HG02588 (cell line): ENCODE measurements at regions not wholly inside any gene's neighbourhood (a gene's known extent, or its start where the extent isn't known, plus 50 kb on each side); places are given as distances from the start of the nearest gene placed in this dataset.
"Not testable (repeated sequence)": the region's sequence is repeated elsewhere in the genome, so short reads cannot be mapped to it uniquely, and the experiment has no call there.

ENCODE experiments used
- ATAC-seq: cut with Tn5 transposase; IDR thresholded peaks from one replicate; pipeline ENCODE4 v1.9.1; 2021; ENCODE audit warnings: mild to moderate bottlenecking, moderate library complexity; ENCODE audit not compliant: unreplicated experiment

DNA sequence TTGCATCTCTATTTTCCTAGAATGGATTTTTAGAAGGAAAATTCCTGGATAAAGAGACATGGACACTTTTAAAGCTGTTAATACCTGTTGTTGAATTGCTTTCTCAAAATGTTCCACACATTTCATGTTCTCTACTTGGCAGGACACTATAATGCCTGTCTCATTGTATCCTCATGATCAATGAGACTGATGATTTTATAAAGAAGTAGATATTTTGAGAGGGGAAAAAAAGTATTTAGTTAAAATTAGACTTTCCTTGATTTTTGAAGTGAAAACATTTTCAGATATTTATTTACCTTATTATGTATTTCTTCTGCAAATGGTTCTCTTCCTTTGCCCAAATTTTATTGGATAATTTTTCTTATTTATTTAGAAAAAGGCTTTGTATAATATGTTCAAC lies 242.5 kb downstream of the MYCN start:
- ATAC-seq, result no peak

GRCh38 chr2:16182311-16182815 lies 242.0 kb downstream of the MYCN start:
- not testable (repeated sequence) for ATAC-seq

DNA sequence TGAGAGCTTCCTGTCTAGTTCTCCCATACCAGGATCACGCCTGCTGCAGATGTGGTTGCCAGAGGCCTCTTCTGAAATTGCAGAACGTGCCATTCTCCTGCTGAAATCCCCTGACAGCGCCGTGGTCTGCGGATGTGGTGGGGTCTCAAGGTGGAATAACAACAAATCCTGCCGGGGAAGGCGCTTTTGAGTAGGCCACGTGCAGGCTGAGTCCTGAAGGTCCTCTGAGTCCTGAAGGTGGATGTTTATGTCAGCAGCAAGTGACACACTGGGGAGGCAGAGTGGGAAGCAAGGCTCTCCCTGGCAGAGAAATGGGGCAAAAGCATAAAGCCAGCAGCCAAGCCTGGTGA lies 241.4 kb downstream of the MYCN start:
- ATAC-seq, result no peak

DNA sequence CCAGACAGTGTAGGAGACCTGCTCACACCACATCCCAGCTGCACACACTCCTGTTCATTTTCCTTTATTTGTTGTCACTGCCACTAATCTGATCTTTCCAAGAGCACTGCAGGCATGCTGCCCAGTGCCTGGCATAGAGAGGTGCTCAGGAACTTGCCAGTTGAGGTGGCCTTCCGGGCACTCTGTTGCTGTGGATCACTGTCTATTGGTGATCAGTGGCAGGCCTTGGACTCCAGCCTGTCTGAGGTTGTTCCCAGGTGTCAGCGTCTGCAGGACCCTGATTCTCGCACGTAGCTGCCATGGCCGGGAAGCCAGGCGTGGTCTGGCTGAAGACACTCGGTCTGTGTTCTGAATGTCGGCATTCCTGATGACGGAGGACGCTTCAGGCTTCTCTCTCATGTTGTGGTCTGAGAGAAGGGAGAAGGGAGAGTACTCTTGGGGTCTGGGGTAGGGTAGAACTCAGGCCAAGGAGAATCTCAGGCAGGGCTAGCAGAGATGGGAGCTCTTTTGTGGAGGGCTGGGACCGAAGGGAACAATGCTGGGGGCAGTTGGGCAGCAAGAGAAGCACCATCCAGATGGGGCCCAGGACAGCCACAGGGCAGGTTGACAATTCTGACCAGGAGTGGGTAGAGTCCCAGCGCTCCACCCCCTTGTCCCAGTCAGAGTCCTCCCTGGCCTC lies 240.9 kb downstream of the MYCN start:
- no peak for ATAC-seq

- no peak for ATAC-seq
These were observed 240.3 kb downstream of the MYCN start for GRCh38 chr2:16180631-16181030.

DNA sequence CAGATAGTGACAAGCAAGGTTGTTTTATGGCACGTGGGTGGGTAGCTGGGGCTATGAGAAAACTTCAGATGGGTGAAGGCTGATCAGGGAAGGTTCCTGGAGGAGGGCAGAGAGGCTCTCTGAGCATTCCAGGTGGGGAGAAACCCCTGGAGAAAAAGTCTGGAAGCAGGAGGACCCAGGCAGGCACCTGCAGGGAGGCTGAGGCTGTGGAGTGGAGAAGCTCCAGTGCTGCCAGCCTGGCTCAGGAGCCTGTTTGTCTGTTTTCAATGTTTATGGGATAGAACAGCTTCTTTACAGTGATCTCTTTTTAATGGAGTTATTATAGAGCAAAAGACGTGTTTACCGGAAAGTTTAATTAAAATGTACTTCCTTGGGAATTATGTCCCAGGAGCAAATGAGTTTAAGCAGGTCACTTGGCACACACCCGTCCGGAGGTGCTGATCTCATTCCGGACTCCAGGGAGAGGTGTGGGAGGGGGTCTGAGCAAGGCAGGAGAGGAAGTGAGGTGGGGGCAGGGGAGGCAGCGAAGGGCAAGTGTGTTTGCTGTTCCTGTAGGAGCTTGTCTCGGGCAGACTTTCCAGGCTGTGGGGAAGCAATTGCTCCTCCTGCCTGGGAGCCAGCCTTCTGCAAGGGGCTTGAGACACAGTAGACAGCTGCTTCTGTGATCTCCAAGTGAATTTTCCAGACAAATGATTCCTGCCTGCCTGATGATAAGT lies 239.5 kb downstream of the MYCN start:
- ATAC-seq, result no peak

- ATAC-seq, result no peak
These were observed 238.3 kb downstream of the MYCN start for GRCh38 chr2:16178551-16179130.

- ATAC-seq, result no peak
These were observed 237.4 kb downstream of the MYCN start for GRCh38 chr2:16177671-16178180.

DNA sequence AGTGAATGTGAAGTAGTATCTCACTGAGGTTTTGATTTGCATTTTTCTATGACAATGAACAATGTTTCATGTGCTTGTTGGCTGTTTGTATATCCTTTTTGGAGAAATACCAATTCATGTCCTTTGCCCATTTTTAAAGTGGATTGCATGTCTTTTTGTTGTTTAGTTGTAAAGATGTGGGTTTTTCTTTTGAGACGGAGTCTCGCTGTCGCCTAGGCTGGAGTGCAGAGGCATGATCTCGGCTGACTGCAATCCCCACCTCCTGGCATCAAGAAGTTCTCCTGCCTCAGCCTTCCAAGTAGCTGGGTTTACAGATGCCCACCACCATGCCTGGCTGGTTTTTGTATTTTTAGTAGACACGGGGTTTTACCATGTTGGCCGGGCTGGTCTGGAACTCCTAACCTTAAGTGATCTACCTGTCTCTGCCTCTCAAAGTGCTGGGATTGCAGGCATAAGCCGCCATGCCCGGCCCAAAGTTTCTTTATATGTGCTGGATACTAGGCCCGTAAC lies 236.7 kb downstream of the MYCN start:
- no peak for ATAC-seq

GRCh38 chr2:16175247-16175825 lies 235.0 kb downstream of the MYCN start:
- ATAC-seq, result no peak

DNA sequence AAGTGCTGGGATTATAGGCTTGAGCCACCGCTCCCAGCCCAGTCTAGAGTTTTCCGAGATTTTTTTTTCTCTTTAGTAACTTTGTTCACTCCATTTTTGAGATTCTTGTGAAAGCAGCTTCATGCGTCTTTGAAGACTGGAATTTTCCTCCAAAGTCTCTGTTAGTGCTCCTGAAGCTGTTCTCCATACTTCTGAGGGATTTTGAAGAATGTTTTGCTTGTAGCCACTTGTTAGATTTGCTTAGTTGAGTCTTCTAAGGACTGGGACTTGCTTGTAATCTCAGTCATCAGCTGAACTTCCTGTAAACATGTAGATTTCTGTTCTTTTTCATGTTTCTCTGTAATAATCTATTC lies 234.3 kb downstream of the MYCN start:
- ATAC-seq, result no peak

DNA sequence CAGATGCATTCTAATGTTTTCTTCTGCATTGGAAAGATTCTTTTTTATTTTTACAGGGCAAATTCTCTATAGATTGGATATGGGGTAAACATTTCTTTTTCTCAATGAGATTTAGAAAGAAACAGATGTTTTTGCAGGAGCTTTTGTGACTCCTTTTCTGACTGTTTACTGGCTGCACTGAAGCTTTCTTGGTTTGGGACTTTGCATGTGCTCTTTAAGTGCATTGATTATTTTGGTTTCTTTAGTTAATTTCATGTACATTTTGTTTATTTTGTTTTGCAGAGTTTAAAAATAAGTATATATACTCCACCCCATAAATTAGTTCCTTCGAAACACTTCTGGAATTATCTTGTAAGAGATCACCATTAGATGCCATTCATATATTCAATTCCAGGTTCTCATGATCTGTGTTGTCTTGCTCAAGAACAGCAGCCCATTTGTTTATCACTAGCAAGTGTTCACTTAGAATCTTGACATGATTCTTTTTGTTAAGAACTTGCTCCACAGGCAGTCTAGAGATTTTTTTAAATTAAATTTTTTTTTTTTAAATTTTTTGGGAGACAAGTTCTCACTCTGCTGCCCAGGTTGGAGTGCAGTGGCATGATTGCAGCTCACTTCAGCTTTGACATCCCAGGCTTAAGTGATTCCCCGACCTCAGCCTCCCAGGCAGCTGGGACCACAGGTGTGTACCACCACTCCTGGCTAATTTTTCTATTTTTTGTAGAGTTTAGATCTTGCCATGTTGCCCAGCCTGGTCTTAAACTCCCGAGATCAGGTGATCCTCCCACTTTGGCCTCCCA lies 233.7 kb downstream of the MYCN start:
- no peak for ATAC-seq

- ATAC-seq, result no peak
These were observed 232.2 kb downstream of the MYCN start for GRCh38 chr2:16172324-16173175.

- ATAC-seq, result no peak
These were observed 231.1 kb downstream of the MYCN start for GRCh38 chr2:16171425-16171920.

- no peak for ATAC-seq
These were observed 230.5 kb downstream of the MYCN start for GRCh38 chr2:16170675-16171424.

GRCh38 chr2:16169381-16169960 lies 229.1 kb downstream of the MYCN start:
- no peak for ATAC-seq

- no peak for ATAC-seq
These were observed 228.3 kb downstream of the MYCN start for GRCh38 chr2:16168506-16169264.
